Liver (tissue), 8 donors: ENCODE measurements at regions not wholly inside any gene's neighbourhood (a gene's known extent, or its start where the extent isn't known, plus 50 kb on each side); places are given as distances from the start of the nearest gene placed in this dataset.

Experiments
- DNase-seq: peaks from one replicate; pipeline ENCODE4 v3.0.0-alpha.2; 2017; ENCODE audit warnings: low spot score
- H3K27ac ChIP-seq, 2 donors: one replicate each; pipeline ENCODE4 v1.7.0; 2013; ENCODE audit warnings: inconsistent platforms in 2 of 2, low read length in 2 of 2, control low read depth in 1 of 2, low read depth in 1 of 2, mild to moderate bottlenecking in 1 of 2
- H3K27me3 ChIP-seq, 4 donors: one replicate each; pipeline versions ENCODE4 v1.6.1 to v1.7.0; 2013; ENCODE audit warnings: low read length in 3 of 4, inconsistent platforms in 1 of 4, mild to moderate bottlenecking in 1 of 4, moderate library complexity in 1 of 4; ENCODE audit not compliant: control insufficient read depth in 4 of 4, insufficient read depth in 4 of 4
- H3K36me3 ChIP-seq, 4 donors: one replicate each; pipeline versions ENCODE4 v1.6.1 to v1.7.0; 2013; ENCODE audit warnings: low read length in 3 of 4, mild to moderate bottlenecking in 3 of 4, low read depth in 1 of 4, moderate library complexity in 1 of 4; ENCODE audit not compliant: control insufficient read depth in 4 of 4, insufficient read depth in 3 of 4
- H3K4me1 ChIP-seq, 4 donors: one replicate each; pipeline versions ENCODE4 v1.6.1 to v1.7.0; 2013; ENCODE audit warnings: low read length in 3 of 4, mild to moderate bottlenecking in 3 of 4, moderate library complexity in 1 of 4; ENCODE audit not compliant: control insufficient read depth in 4 of 4, insufficient read depth in 4 of 4
- H3K4me3 ChIP-seq, 3 donors: one replicate each; pipeline versions ENCODE4 v1.6.1 to v1.7.0; 2013; ENCODE audit warnings: low read length in 3 of 3, control low read depth in 1 of 3, low read depth in 1 of 3, mild to moderate bottlenecking in 1 of 3
- H3K9ac ChIP-seq, 2 donors: one replicate each; pipeline ENCODE4 v1.7.0; 2013; ENCODE audit warnings: low read length in 2 of 2, mild to moderate bottlenecking in 2 of 2, moderate library complexity in 2 of 2, control low read depth in 1 of 2, low read depth in 1 of 2
- H3K9me3 ChIP-seq, 4 donors: one replicate each; pipeline versions ENCODE4 v1.6.1 to v1.7.0; 2013; ENCODE audit warnings: low read length in 3 of 4; ENCODE audit not compliant: control insufficient read depth in 4 of 4
- CTCF ChIP-seq: fragments of 150-350 bp; IDR thresholded peaks from 2 replicates; pipeline ENCODE4 v1.5.1; 2017; ENCODE audit warnings: improper control_type of control experiment, low read depth, low read length; ENCODE audit not compliant: missing input control
- EGR1 ChIP-seq, 2 donors: IDR thresholded peaks; 2 replicates each; pipeline ENCODE4 v1.6.1; 2016 to 2018; ENCODE audit warnings: antibody characterized with exemption in 2 of 2, low read depth in 2 of 2
- FOXA2 ChIP-seq: IDR thresholded peaks from 2 replicates; pipeline ENCODE4 v1.6.1; 2016; ENCODE audit warnings: antibody characterized with exemption
- GABPA ChIP-seq, 2 donors: IDR thresholded peaks in 1 of 2; conservative IDR thresholded peaks in 1 of 2; 2 replicates each; pipeline ENCODE4 v1.6.1; 2016; ENCODE audit warnings: antibody characterized with exemption in 2 of 2, mild to moderate bottlenecking in 1 of 2, moderate library complexity in 1 of 2
- HNF4A ChIP-seq, 2 donors: conservative IDR thresholded peaks; 2 replicates each; pipeline ENCODE4 v1.6.1; 2016; ENCODE audit warnings: antibody characterized with exemption in 2 of 2, mild to moderate bottlenecking in 2 of 2
- HNF4G ChIP-seq: IDR thresholded peaks from 2 replicates; pipeline ENCODE4 v1.6.1; 2016; ENCODE audit warnings: antibody characterized with exemption
- RAD21 ChIP-seq, 2 donors: IDR thresholded peaks; 2 replicates each; pipeline ENCODE4 v1.6.1; 2016; ENCODE audit warnings: antibody characterized with exemption in 2 of 2, mild to moderate bottlenecking in 2 of 2
- RXRA ChIP-seq, 2 donors: IDR thresholded peaks; 2 replicates each; pipeline ENCODE4 v1.6.1; 2017 to 2018; ENCODE audit warnings: antibody characterized with exemption in 2 of 2, mild to moderate bottlenecking in 1 of 2
- SP1 ChIP-seq: IDR thresholded peaks from 2 replicates; pipeline ENCODE4 v1.6.1; 2018; ENCODE audit warnings: antibody characterized with exemption, mild to moderate bottlenecking
- TAF1 ChIP-seq: conservative IDR thresholded peaks from 2 replicates; pipeline ENCODE4 v1.6.1; 2016; ENCODE audit warnings: antibody characterized with exemption, mild to moderate bottlenecking
- YY1 ChIP-seq: IDR thresholded peaks from 2 replicates; pipeline ENCODE4 v1.6.1; 2016; ENCODE audit warnings: antibody characterized with exemption, mild to moderate bottlenecking
- WGBS: extraction: QIAGEN DNeasy Blood & Tissue Kit; methylation state at CpG from one replicate; pipeline ENCODE4 v1.1.7; 2013; 5-methylcytosine and 5-hydroxymethylcytosine counted together
- TF ChIP-seq, protein P1 (sequence below): IDR thresholded peaks from 2 replicates; pipeline ENCODE4 v1.6.1; 2016; ENCODE audit warnings: antibody characterized with exemption, mild to moderate bottlenecking
- TF ChIP-seq, protein P2 (sequence below): IDR thresholded peaks from 2 replicates; pipeline ENCODE4 v1.6.1; 2016; ENCODE audit warnings: antibody characterized with exemption
- donor health status: healthy.
- donor health status: healthy.
- donor health status: healthy.
- donor health status: healthy.
- donor health status: healthy.

DNA sequence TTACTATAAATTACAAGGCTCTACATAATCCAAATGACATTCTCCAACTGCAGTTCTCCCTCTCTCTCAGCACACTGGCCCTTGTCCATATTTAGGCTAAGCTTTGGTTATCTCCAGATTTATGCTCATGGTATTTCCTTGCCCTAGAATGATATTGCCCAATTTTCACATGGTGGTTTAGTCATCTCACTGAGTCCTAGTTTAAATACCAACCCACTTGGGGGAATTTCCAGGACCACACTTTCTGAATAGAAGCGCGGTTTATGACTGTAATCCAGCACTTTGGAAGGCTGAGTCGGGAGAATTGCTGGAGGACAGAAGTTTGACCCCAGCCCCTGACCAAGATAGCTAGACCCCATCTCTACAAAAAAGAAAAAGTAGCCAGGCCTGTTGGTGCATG, 280.1 kb upstream of the MON1B start (continued):
- TF ChIP-seq, protein P1, sequence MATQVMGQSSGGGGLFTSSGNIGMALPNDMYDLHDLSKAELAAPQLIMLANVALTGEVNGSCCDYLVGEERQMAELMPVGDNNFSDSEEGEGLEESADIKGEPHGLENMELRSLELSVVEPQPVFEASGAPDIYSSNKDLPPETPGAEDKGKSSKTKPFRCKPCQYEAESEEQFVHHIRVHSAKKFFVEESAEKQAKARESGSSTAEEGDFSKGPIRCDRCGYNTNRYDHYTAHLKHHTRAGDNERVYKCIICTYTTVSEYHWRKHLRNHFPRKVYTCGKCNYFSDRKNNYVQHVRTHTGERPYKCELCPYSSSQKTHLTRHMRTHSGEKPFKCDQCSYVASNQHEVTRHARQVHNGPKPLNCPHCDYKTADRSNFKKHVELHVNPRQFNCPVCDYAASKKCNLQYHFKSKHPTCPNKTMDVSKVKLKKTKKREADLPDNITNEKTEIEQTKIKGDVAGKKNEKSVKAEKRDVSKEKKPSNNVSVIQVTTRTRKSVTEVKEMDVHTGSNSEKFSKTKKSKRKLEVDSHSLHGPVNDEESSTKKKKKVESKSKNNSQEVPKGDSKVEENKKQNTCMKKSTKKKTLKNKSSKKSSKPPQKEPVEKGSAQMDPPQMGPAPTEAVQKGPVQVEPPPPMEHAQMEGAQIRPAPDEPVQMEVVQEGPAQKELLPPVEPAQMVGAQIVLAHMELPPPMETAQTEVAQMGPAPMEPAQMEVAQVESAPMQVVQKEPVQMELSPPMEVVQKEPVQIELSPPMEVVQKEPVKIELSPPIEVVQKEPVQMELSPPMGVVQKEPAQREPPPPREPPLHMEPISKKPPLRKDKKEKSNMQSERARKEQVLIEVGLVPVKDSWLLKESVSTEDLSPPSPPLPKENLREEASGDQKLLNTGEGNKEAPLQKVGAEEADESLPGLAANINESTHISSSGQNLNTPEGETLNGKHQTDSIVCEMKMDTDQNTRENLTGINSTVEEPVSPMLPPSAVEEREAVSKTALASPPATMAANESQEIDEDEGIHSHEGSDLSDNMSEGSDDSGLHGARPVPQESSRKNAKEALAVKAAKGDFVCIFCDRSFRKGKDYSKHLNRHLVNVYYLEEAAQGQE = no peak
- TF ChIP-seq RXRA (IDR thresholded peaks at IDR 0.05) = no peak

DNA sequence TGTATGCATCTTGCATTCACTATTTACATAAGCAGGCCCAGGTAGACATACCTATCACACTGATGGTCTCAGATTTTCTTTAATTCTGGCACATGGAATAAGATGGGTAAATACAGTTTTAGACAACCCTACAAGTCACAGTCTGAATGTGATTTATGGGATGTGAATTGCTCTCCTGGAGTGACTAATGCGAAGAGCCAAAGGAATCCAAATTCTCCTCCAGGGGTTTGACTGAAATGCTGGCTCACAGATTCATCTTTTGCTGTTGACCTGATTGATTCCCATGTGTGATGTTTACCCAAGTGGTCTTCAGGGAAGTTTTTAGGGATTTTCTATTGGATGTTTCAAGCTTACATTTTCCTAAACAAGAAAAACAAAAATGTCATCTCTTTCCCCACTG, 277.9 kb upstream of the MON1B start:
- WGBS = 99% methylated on average over 1 of the region's 1 CpG
- no peak overlapping the region for H3K9ac ChIP-seq
- no peaks in the 10 kb centered on the region for H3K9me3 ChIP-seq
- DNase-seq = no peak
- TF ChIP-seq FOXA2 (no peak), HNF4G (no peak), CTCF (no peak), GABPA (IDR thresholded peaks at IDR 0.05 in 1 of 2, conservative IDR thresholded peaks at IDR 0.05 in 1 of 2) (no peak)
- TF ChIP-seq, protein P2, sequence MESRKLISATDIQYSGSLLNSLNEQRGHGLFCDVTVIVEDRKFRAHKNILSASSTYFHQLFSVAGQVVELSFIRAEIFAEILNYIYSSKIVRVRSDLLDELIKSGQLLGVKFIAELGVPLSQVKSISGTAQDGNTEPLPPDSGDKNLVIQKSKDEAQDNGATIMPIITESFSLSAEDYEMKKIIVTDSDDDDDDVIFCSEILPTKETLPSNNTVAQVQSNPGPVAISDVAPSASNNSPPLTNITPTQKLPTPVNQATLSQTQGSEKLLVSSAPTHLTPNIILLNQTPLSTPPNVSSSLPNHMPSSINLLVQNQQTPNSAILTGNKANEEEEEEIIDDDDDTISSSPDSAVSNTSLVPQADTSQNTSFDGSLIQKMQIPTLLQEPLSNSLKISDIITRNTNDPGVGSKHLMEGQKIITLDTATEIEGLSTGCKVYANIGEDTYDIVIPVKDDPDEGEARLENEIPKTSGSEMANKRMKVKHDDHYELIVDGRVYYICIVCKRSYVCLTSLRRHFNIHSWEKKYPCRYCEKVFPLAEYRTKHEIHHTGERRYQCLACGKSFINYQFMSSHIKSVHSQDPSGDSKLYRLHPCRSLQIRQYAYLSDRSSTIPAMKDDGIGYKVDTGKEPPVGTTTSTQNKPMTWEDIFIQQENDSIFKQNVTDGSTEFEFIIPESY = no peak
- no peaks in the 10 kb centered on the region for H3K36me3 ChIP-seq
- H3K27me3 ChIP-seq = no peaks in the 10 kb centered on the region
- H3K4me3 ChIP-seq = no peak overlapping the region
- H3K27ac ChIP-seq = no peak overlapping the region
- H3K4me1 ChIP-seq = no peaks in the 10 kb centered on the region

DNA sequence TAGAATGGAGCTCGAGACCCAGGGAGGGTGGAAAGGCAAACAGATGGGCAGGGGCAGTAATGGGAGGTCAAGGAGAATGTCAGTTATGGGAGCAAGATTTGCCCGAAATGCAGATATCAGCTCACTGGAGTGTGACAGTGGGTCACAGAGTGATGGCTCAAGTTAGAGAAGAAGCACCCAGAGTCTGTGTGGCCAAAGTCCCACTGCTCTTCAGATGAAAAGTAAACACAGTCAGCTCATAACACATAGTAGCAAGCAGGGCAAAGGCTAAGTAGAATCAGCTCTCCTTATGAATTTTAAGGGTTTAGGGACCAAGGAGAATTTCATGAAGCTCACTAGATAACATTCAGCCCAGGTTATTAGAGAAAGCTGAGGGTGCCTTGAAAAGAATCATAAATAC, 264.9 kb upstream of the MON1B start:
- H3K9me3 ChIP-seq = no peaks in the 10 kb centered on the region
- WGBS = 43% methylated on average over 2 of the region's 2 CpGs
- no peaks in the 10 kb centered on the region for H3K27me3 ChIP-seq
- H3K9ac ChIP-seq = no peak overlapping the region
- H3K36me3 ChIP-seq = no peaks in the 10 kb centered on the region
- DNase-seq = no peak
- peaks cover 2 to 11% (median 9%) of the 10 kb centered on the region in 4 donors for H3K4me1 ChIP-seq
- TF ChIP-seq EGR1 (IDR thresholded peaks at IDR 0.05; ENCODE audit: low read depth in 2 of 2) (no peak), GABPA (IDR thresholded peaks at IDR 0.05 in 1 of 2, conservative IDR thresholded peaks at IDR 0.05 in 1 of 2) (no peak), TAF1 (no peak), SP1 (peak; percentile 85), YY1 (peak; percentile 10), RAD21 (IDR thresholded peaks at IDR 0.05) (peak in 1 of 2 donors; percentile 26), FOXA2 (peak; percentile 70), HNF4G (peak; percentile 63), RXRA (IDR thresholded peaks at IDR 0.05) (peak; percentile 38 to 44), HNF4A (conservative IDR thresholded peaks at IDR 0.05) (peak; percentile 85 to 89)
- no peak overlapping the region for H3K4me3 ChIP-seq
- H3K27ac ChIP-seq = no peak overlapping the region
